ENCODE measurements at regions not wholly inside any gene's neighbourhood (a gene's known extent, or its start where the extent isn't known, plus 50 kb on each side); places are given as distances from the start of the nearest gene placed in this dataset.
"Not testable (repeated sequence)": the region's sequence is repeated elsewhere in the genome, so short reads cannot be mapped to it uniquely, and the experiment has no call there.

- CTCF ChIA-PET; H3K9me3 Mint-ChIP-seq (ENCODE audit: low read depth); H3K27me3 Mint-ChIP-seq; H3K27ac Mint-ChIP-seq; H3K4me3 Mint-ChIP-seq; ATAC-seq; H3K4me1 Mint-ChIP-seq; H3K36me3 Mint-ChIP-seq (ENCODE audit: low read depth); POLR2A ChIA-PET; DNase-seq; intact Hi-C loops (cut with DNase I, micrococcal nuclease): not testable (repeated sequence)
These were observed 66.2 kb upstream of the PAPPA2 start for GRCh38 chr1:176396604-176397395.

GRCh38 chr1:176391621-176392020 lies 71.4 kb upstream of the PAPPA2 start:
- Mint-ChIP-seq H3K27ac (no peak overlapping the region), H3K4me1 (no peaks in the 10 kb centered on the region), H3K4me3 (no peak overlapping the region), H3K27me3 (no peaks in the 10 kb centered on the region), H3K9me3 (ENCODE audit: low read depth) (peaks cover 6% of the 10 kb centered on the region), H3K36me3 (ENCODE audit: low read depth) (no peaks in the 10 kb centered on the region)
- ATAC-seq (no peak), DNase-seq (no peak)
- intact Hi-C loops (cut with DNase I, micrococcal nuclease), result no loop called here
- CTCF ChIA-PET, result interaction anchor here (1.2 kb wide), 1 partner anchor 12 kb away, joined by 3 read pairs; no protein-coding TSS in a partner anchor
- POLR2A ChIA-PET, result no interaction called here

GRCh38 chr1:176384841-176385240 lies 78.1 kb upstream of the PAPPA2 start:
- intact Hi-C loops (cut with DNase I, micrococcal nuclease), result no loop called here
- no peak for ATAC-seq
- no peak overlapping the region for H3K27ac Mint-ChIP-seq

GRCh38 chr1:176382163-176382562 lies 80.8 kb upstream of the PAPPA2 start:
- CTCF ChIA-PET, result no interaction called here
- intact Hi-C loops (cut with DNase I, micrococcal nuclease), result no loop called here
- H3K36me3 Mint-ChIP-seq (ENCODE audit: low read depth), result no peaks in the 10 kb centered on the region

More at GRCh38 chr1:176384841-176385240, 78.1 kb upstream of the PAPPA2 start:
- ChIA-PET POLR2A (no interaction called here), CTCF (no interaction called here)
- Mint-ChIP-seq H3K9me3 (ENCODE audit: low read depth) (peaks cover 3% of the 10 kb centered on the region), H3K4me3 (no peak overlapping the region), H3K27me3 (no peaks in the 10 kb centered on the region), H3K4me1 (no peaks in the 10 kb centered on the region), H3K36me3 (ENCODE audit: low read depth) (no peaks in the 10 kb centered on the region)
- DNase-seq, result no peak

GRCh38 chr1:176379626-176380339 lies 83.2 kb upstream of the PAPPA2 start:
- H3K27me3 Mint-ChIP-seq, result peaks cover 4% of the 10 kb centered on the region
- no peaks in the 10 kb centered on the region for H3K9me3 Mint-ChIP-seq (ENCODE audit: low read depth)
- ChIA-PET POLR2A (no interaction called here), CTCF (interaction anchor here (1.0 to 1.1 kb wide), 2 partner anchors 9 to 11 kb away, joined by 3 read pairs; no protein-coding TSS in a partner anchor)
- no peak for ATAC-seq
- intact Hi-C loops (cut with DNase I, micrococcal nuclease), result loop anchor here (5.0 kb wide), 3 partner anchors 178 to 518 kb away; no protein-coding TSS in a partner anchor
- no peak for DNase-seq
- no peak overlapping the region for H3K4me3 Mint-ChIP-seq
- no peaks in the 10 kb centered on the region for H3K4me1 Mint-ChIP-seq
- no peak overlapping the region for H3K27ac Mint-ChIP-seq
- H3K36me3 Mint-ChIP-seq (ENCODE audit: low read depth), result no peaks in the 10 kb centered on the region

More at GRCh38 chr1:176382163-176382562, 80.8 kb upstream of the PAPPA2 start:
- no peaks in the 10 kb centered on the region for H3K4me1 Mint-ChIP-seq
- H3K27me3 Mint-ChIP-seq, result no peaks in the 10 kb centered on the region
- no peak overlapping the region for H3K27ac Mint-ChIP-seq
- no peaks in the 10 kb centered on the region for H3K9me3 Mint-ChIP-seq (ENCODE audit: low read depth)
- DNase-seq, result no peak
- POLR2A ChIA-PET, result no interaction called here
- no peak for ATAC-seq
- H3K4me3 Mint-ChIP-seq, result no peak overlapping the region

- H3K4me3 Mint-ChIP-seq, result no peak overlapping the region
- no peak overlapping the region for H3K27ac Mint-ChIP-seq
- intact Hi-C loops (cut with DNase I, micrococcal nuclease), result loop anchor here (1.0 to 5.0 kb wide), 5 partner anchors 182 to 522 kb away; no protein-coding TSS in a partner anchor
- no peaks in the 10 kb centered on the region for H3K9me3 Mint-ChIP-seq (ENCODE audit: low read depth)
- ChIA-PET CTCF (interaction anchor here (0.8 to 1.6 kb wide), 3 partner anchors 12 to 644 kb away, joined by 3 to 5 read pairs (median 4); no protein-coding TSS in a partner anchor), POLR2A (no interaction called here)
- H3K27me3 Mint-ChIP-seq, result peaks cover 8% of the 10 kb centered on the region
- H3K36me3 Mint-ChIP-seq (ENCODE audit: low read depth), result no peaks in the 10 kb centered on the region
- ATAC-seq (peak; percentile 65), DNase-seq (peak; percentile 84)
- H3K4me1 Mint-ChIP-seq, result no peaks in the 10 kb centered on the region
These were observed 87.9 kb upstream of the PAPPA2 start for GRCh38 chr1:176374967-176375569.

- no peak overlapping the region for H3K4me3 Mint-ChIP-seq
- no peak overlapping the region for H3K27ac Mint-ChIP-seq
- ChIA-PET CTCF (no interaction called here), POLR2A (no interaction called here)
- ATAC-seq, result no peak
- no peak for DNase-seq
- peaks cover 2% of the 10 kb centered on the region for H3K27me3 Mint-ChIP-seq
- no peaks in the 10 kb centered on the region for H3K36me3 Mint-ChIP-seq (ENCODE audit: low read depth)
- H3K9me3 Mint-ChIP-seq (ENCODE audit: low read depth), result no peaks in the 10 kb centered on the region
- intact Hi-C loops (cut with DNase I, micrococcal nuclease), result no loop called here
- H3K4me1 Mint-ChIP-seq, result no peaks in the 10 kb centered on the region
These were observed 98.6 kb upstream of the PAPPA2 start for GRCh38 chr1:176364236-176364905.

- H3K27ac Mint-ChIP-seq; H3K36me3 Mint-ChIP-seq (ENCODE audit: low read depth); H3K4me1 Mint-ChIP-seq; CTCF ChIA-PET; POLR2A ChIA-PET; H3K27me3 Mint-ChIP-seq; ATAC-seq; H3K4me3 Mint-ChIP-seq; intact Hi-C loops (cut with DNase I, micrococcal nuclease); DNase-seq: not testable (repeated sequence)
- peaks cover 17% of the 10 kb centered on the region for H3K9me3 Mint-ChIP-seq (ENCODE audit: low read depth)
These were observed 113.8 kb upstream of the PAPPA2 start for GRCh38 chr1:176349135-176349715.

GRCh38 chr1:176341656-176342055 lies 121.3 kb upstream of the PAPPA2 start:
- Mint-ChIP-seq H3K27ac (no peak overlapping the region), H3K4me1 (no peaks in the 10 kb centered on the region), H3K36me3 (ENCODE audit: low read depth) (no peaks in the 10 kb centered on the region), H3K9me3 (ENCODE audit: low read depth) (peaks cover 18% of the 10 kb centered on the region), H3K27me3 (peaks cover 2% of the 10 kb centered on the region), H3K4me3 (no peak overlapping the region)
- ChIA-PET POLR2A (no interaction called here), CTCF (no interaction called here)
- ATAC-seq (no peak), DNase-seq (no peak)
- intact Hi-C loops (cut with DNase I, micrococcal nuclease), result no loop called here

- ChIA-PET CTCF (no interaction called here), POLR2A (no interaction called here)
- intact Hi-C loops (cut with DNase I, micrococcal nuclease), result no loop called here
- Mint-ChIP-seq H3K27me3 (peaks cover 6% of the 10 kb centered on the region), H3K4me1 (no peaks in the 10 kb centered on the region), H3K36me3 (ENCODE audit: low read depth) (no peaks in the 10 kb centered on the region), H3K27ac (no peak overlapping the region), H3K9me3 (ENCODE audit: low read depth) (peaks cover 5% of the 10 kb centered on the region), H3K4me3 (no peak overlapping the region)
- no peak for ATAC-seq
- DNase-seq, result no peak
These were observed 124.1 kb upstream of the PAPPA2 start for GRCh38 chr1:176338877-176339276.

- DNase-seq (no peak), ATAC-seq (no peak)
- no peak overlapping the region for H3K4me3 Mint-ChIP-seq
- H3K4me1 Mint-ChIP-seq, result no peaks in the 10 kb centered on the region
- peaks cover 2% of the 10 kb centered on the region for H3K9me3 Mint-ChIP-seq (ENCODE audit: low read depth)
- ChIA-PET CTCF (no interaction called here), POLR2A (no interaction called here)
- peaks cover 3% of the 10 kb centered on the region for H3K27me3 Mint-ChIP-seq
- H3K36me3 Mint-ChIP-seq (ENCODE audit: low read depth), result no peaks in the 10 kb centered on the region
- no peak overlapping the region for H3K27ac Mint-ChIP-seq
- intact Hi-C loops (cut with DNase I, micrococcal nuclease), result no loop called here
These were observed 123.7 kb upstream of the COP1 start for GRCh38 chr1:176330782-176331181.
